CD4-positive, CD25-positive, alpha-beta regulatory T cell (primary cell): ENCODE measurements at regions not wholly inside any gene's neighbourhood (a gene's known extent, or its start where the extent isn't known, plus 50 kb on each side); places are given as distances from the start of the nearest gene placed in this dataset.
A peak's percentile ranks its signal among the peaks of the same experiment; 100 is the strongest.

ENCODE experiments used
- ATAC-seq, 2 donors: fragments of 150-1000 bp; cut with Tn5 transposase; one replicate each; pipeline ENCODE4 v1.10.0; 2021; ENCODE audit warnings: low read depth in 2 of 2, moderate number of reproducible peaks in 2 of 2, moderate library complexity in 1 of 2
- DNase-seq, 3 donors: peaks; one replicate each; pipeline versions ENCODE4 v3.0.0 to v3.0.0-alpha.2; 2012 to 2022; ENCODE audit warnings: mixed read lengths in 1 of 3
- H3K27ac ChIP-seq: one replicate; pipeline ENCODE4 v1.7.0; 2013; ENCODE audit warnings: mild to moderate bottlenecking, low read length; ENCODE audit not compliant: insufficient read depth, poor library complexity, severe bottlenecking
- H3K27me3 ChIP-seq: one replicate; pipeline ENCODE4 v1.7.0; 2013; ENCODE audit warnings: low read length; ENCODE audit not compliant: control insufficient read depth, insufficient read depth
- H3K36me3 ChIP-seq: one replicate; pipeline ENCODE4 v1.7.0; 2013; ENCODE audit warnings: mild to moderate bottlenecking, low read length, moderate library complexity; ENCODE audit not compliant: control insufficient read depth, insufficient read depth
- H3K4me1 ChIP-seq: 2 replicates; pipeline ENCODE4 v1.7.0; 2013; ENCODE audit warnings: mild to moderate bottlenecking, low read length; ENCODE audit not compliant: insufficient read depth, control insufficient read depth, poor library complexity, severe bottlenecking
- H3K4me3 ChIP-seq: one replicate; pipeline ENCODE4 v1.7.0; 2013; ENCODE audit warnings: low read depth, mild to moderate bottlenecking, low read length, moderate library complexity
- H3K9me3 ChIP-seq, 2 experiments: 1 replicate in 1 of 2; 2 replicates in 1 of 2; pipeline ENCODE4 v1.7.0; 2013; ENCODE audit warnings: low read length in 2 of 2, mild to moderate bottlenecking in 1 of 2, moderate library complexity in 1 of 2; ENCODE audit not compliant: control insufficient read depth in 2 of 2
- H3K27ac Mint-ChIP-seq, 3 donors: one replicate each; pipeline ENCODE4 v1.8.0; 2020 to 2022; ENCODE audit warnings: mild to moderate bottlenecking in 3 of 3, mixed read lengths in 3 of 3, moderate library complexity in 2 of 3
- H3K27me3 Mint-ChIP-seq: one replicate; pipeline ENCODE4 v1.8.0; 2022; ENCODE audit warnings: mild to moderate bottlenecking, mixed read lengths
- H3K36me3 Mint-ChIP-seq: one replicate; pipeline ENCODE4 v1.8.0; 2020; ENCODE audit warnings: mixed read lengths
- H3K4me1 Mint-ChIP-seq, 4 donors: one replicate each; pipeline ENCODE4 v1.8.0; 2020 to 2022; ENCODE audit warnings: mixed read lengths in 4 of 4, mild to moderate bottlenecking in 1 of 4
- H3K4me3 Mint-ChIP-seq, 4 donors: one replicate each; pipeline ENCODE4 v1.8.0; 2020 to 2022; ENCODE audit warnings: mild to moderate bottlenecking in 4 of 4, mixed read lengths in 4 of 4, moderate library complexity in 3 of 4
- H3K9me3 Mint-ChIP-seq, 7 donors: one replicate each; pipeline ENCODE4 v1.8.0; 2020 to 2022; ENCODE audit warnings: mixed read lengths in 7 of 7, mild to moderate bottlenecking in 3 of 7, moderate library complexity in 2 of 7

- DNase-seq (peak in 1 of 3 donors; percentile 12), ATAC-seq (no peak)
- Mint-ChIP-seq H3K27ac (no peak overlapping the region), H3K36me3 (no peaks in the 10 kb centered on the region), H3K9me3 (peaks cover 0 to 6% (median 2%) of the 10 kb centered on the region in 7 donors), H3K27me3 (peaks cover 17% of the 10 kb centered on the region), H3K4me3 (no peak overlapping the region), H3K4me1 (peaks cover 0 to 9% (median 7%) of the 10 kb centered on the region in 4 donors)
- H3K27me3 ChIP-seq = no peaks in the 10 kb centered on the region
- no peak overlapping the region for H3K27ac ChIP-seq
- H3K4me1 ChIP-seq = no peaks in the 10 kb centered on the region
- no peaks in the 10 kb centered on the region for H3K9me3 ChIP-seq
- H3K36me3 ChIP-seq = no peaks in the 10 kb centered on the region
- peak overlapping the region; percentile 34 for H3K4me3 ChIP-seq
These were observed 52.4 kb upstream of the FAM204A start for GRCh38 chr10:118394301-118395200.

GRCh38 chr10:118392761-118393160 lies 50.6 kb upstream of the FAM204A start:
- Mint-ChIP-seq H3K4me1 (peaks cover 0 to 9% (median 7%) of the 10 kb centered on the region in 4 donors), H3K27me3 (peaks cover 17% of the 10 kb centered on the region), H3K9me3 (peaks cover 0 to 10% (median 4%) of the 10 kb centered on the region in 7 donors), H3K27ac (no peak overlapping the region), H3K4me3 (no peak overlapping the region), H3K36me3 (no peaks in the 10 kb centered on the region)
- no peak for ATAC-seq
- H3K4me3 ChIP-seq = no peak overlapping the region
- no peaks in the 10 kb centered on the region for H3K36me3 ChIP-seq
- no peak for DNase-seq
- peaks cover 1% of the 10 kb centered on the region for H3K27me3 ChIP-seq
- H3K27ac ChIP-seq = no peak overlapping the region
- H3K9me3 ChIP-seq = peaks cover 5 to 12% of the 10 kb centered on the region in 2 experiments
- no peaks in the 10 kb centered on the region for H3K4me1 ChIP-seq
